ENCODE measurements at regions not wholly inside any gene's neighbourhood (a gene's known extent, or its start where the extent isn't known, plus 50 kb on each side); places are given as distances from the start of the nearest gene placed in this dataset.

DNA sequence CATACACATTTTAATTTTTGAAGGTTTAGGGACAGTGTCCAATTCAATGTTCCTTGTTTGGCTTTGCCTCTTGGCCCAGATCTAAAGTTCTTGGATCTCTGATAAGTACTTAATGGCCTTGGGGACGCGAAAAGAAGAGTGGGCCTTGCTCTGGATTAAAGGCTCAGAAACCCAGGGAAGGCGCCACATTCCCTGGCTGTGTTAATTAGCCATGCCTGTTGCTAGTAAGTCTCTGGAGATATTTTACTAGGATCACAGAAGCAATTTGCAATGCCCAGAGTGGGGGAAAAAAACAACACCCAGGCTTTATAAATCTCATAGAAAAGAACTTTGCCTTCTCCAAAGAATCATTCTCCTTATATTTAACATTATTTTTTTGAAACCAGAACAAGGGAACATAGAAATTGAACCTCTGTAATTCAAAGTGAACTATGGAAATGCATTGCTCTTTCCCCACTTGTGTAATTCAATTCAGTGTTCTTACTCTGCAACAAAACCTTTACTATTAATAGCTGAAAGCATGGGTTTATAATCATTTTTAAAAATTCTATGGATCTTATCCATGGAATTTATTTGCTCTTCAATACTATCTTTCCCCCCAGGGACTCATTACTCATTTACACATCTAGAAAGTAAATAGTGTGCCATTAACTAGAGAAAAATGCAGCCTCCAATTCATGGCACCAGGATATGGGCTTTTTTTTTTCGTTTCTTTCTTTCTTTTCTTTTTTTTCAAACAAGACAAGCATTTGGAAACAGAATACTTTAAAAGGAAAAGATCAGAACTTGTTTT lies 172.2 kb upstream of the ANKRD55 start:
- TF ChIP-seq POLR2A (IDR thresholded peaks at IDR 0.05; ENCODE audit: low read depth) (no peak), EP300 (IDR thresholded peaks at IDR 0.05) (no peak), POLR2AphosphoS5 (IDR thresholded peaks at IDR 0.05) (no peak)
- TF ChIP-seq, protein P1, sequence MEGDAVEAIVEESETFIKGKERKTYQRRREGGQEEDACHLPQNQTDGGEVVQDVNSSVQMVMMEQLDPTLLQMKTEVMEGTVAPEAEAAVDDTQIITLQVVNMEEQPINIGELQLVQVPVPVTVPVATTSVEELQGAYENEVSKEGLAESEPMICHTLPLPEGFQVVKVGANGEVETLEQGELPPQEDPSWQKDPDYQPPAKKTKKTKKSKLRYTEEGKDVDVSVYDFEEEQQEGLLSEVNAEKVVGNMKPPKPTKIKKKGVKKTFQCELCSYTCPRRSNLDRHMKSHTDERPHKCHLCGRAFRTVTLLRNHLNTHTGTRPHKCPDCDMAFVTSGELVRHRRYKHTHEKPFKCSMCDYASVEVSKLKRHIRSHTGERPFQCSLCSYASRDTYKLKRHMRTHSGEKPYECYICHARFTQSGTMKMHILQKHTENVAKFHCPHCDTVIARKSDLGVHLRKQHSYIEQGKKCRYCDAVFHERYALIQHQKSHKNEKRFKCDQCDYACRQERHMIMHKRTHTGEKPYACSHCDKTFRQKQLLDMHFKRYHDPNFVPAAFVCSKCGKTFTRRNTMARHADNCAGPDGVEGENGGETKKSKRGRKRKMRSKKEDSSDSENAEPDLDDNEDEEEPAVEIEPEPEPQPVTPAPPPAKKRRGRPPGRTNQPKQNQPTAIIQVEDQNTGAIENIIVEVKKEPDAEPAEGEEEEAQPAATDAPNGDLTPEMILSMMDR (IDR thresholded peaks at IDR 0.05): no peak
